Breast epithelium (tissue), 4 donors: ENCODE measurements at regions not wholly inside any gene's neighbourhood (a gene's known extent, or its start where the extent isn't known, plus 50 kb on each side); places are given as distances from the start of the nearest gene placed in this dataset.

ENCODE experiments used
- DNase-seq, 2 donors: peaks; one replicate each; pipeline ENCODE4 v3.0.0-alpha.2; 2019; ENCODE audit warnings: low spot score in 2 of 2
- H3K27ac ChIP-seq, 2 donors: fragments of 200-600 bp; sonication (generic) in 1 of 2; one replicate each; pipeline ENCODE4 v1.5.1; 2016 to 2019; ENCODE audit warnings: mild to moderate bottlenecking in 1 of 2
- H3K27me3 ChIP-seq, 2 donors: fragments of 200-600 bp; sonication (generic) in 1 of 2; one replicate each; pipeline versions ENCODE4 v1.5.1 to v1.6.0; 2017 to 2019; ENCODE audit warnings: control low read depth in 1 of 2, mild to moderate bottlenecking in 1 of 2
- H3K36me3 ChIP-seq: fragments of 200-600 bp; one replicate; pipeline ENCODE4 v1.5.1; 2019
- H3K4me1 ChIP-seq, 2 donors: fragments of 200-600 bp; sonication (generic); one replicate each; pipeline ENCODE4 v1.5.1; 2016 to 2019; ENCODE audit warnings: control low read depth in 1 of 2
- H3K4me3 ChIP-seq, 3 donors: fragments of 200-600 bp; sonication (generic); 1 replicate in 2 of 3; 2 replicates in 1 of 3; pipeline ENCODE4 v1.5.1; 2016 to 2019; ENCODE audit warnings: mild to moderate bottlenecking in 3 of 3, moderate library complexity in 2 of 3
- H3K9me3 ChIP-seq, 2 donors: fragments of 200-600 bp; sonication (generic) in 1 of 2; one replicate each; pipeline ENCODE4 v1.5.1; 2016 to 2019; ENCODE audit warnings: control low read depth in 1 of 2
- CTCF ChIP-seq, 3 donors: fragments of 450-650 bp; IDR thresholded peaks; one replicate each; pipeline ENCODE4 v1.5.1; 2016 to 2017; ENCODE audit warnings: antibody characterized with exemption in 3 of 3, mild to moderate bottlenecking in 3 of 3, moderate library complexity in 3 of 3
- POLR2A ChIP-seq: fragments of 450-650 bp; IDR thresholded peaks from one replicate; pipeline ENCODE4 v1.6.1; 2016; ENCODE audit warnings: antibody characterized with exemption, mild to moderate bottlenecking, moderate library complexity
- POLR2AphosphoS5 ChIP-seq, 3 donors: sonication (generic); formaldehyde crosslinking; IDR thresholded peaks; one replicate each; pipeline ENCODE4 v1.6.1; 2017; ENCODE audit warnings: antibody characterized with exemption in 3 of 3
- intact Hi-C: fragments of 100-400 bp; cut with DNase I; formaldehyde crosslinking; loops from one replicate; pipeline ENCODE4 v1.15.1; 2023; ENCODE audit warnings: low total_unique reads

DNA sequence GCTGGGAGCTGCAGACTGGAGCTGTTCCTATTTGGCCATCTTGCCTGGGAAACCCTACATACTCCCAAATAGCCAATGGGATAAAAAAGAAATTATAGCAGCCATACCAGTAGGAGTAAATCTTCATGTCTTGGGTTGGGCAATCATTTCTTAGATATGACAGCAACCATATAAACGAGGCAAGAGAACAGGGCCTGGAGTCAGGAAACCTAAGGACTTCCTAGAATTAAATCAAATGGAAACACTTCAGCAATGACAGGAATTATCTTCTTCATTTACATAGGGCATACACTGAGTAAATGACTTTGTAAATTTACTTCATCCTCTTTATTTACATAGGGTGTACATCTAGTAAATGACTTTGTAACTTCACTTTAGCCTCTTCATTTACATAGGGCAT is 286.6 kb upstream of the POGK start:
- Histone ChIP-seq H3K9me3 (peaks cover 0 to 12% of the 10 kb centered on the region in 2 donors), H3K27me3 (no peaks in the 10 kb centered on the region), H3K36me3 (no peaks in the 10 kb centered on the region), H3K4me1 (no peaks in the 10 kb centered on the region), H3K27ac (no peak overlapping the region), H3K4me3 (no peak overlapping the region)
- TF ChIP-seq POLR2A, result no peak
- no peak for DNase-seq
- intact Hi-C loops, result no loop called here

- intact Hi-C loops, result no loop called here
Measured at GRCh38 chr1:166570954-166571353, 268.3 kb upstream of the POGK start.

GRCh38 chr1:166573199-166573598 is 266.1 kb upstream of the POGK start:
- Histone ChIP-seq H3K27ac (no peak overlapping the region), H3K4me1 (no peaks in the 10 kb centered on the region), H3K36me3 (no peaks in the 10 kb centered on the region), H3K4me3 (no peak overlapping the region), H3K27me3 (no peaks in the 10 kb centered on the region), H3K9me3 (no peaks in the 10 kb centered on the region)
- TF ChIP-seq CTCF (IDR thresholded peaks at IDR 0.05) (no peak), POLR2AphosphoS5 (IDR thresholded peaks at IDR 0.05) (no peak), POLR2A (no peak)
- intact Hi-C loops, result no loop called here
- no peak for DNase-seq

More at GRCh38 chr1:166570954-166571353, 268.3 kb upstream of the POGK start:
- Histone ChIP-seq H3K4me1 (no peaks in the 10 kb centered on the region), H3K27ac (no peak overlapping the region), H3K27me3 (no peaks in the 10 kb centered on the region), H3K36me3 (no peaks in the 10 kb centered on the region), H3K9me3 (no peaks in the 10 kb centered on the region), H3K4me3 (no peak overlapping the region)
- DNase-seq, result no peak
- TF ChIP-seq POLR2A (no peak), CTCF (IDR thresholded peaks at IDR 0.05) (no peak), POLR2AphosphoS5 (IDR thresholded peaks at IDR 0.05) (no peak)

DNA sequence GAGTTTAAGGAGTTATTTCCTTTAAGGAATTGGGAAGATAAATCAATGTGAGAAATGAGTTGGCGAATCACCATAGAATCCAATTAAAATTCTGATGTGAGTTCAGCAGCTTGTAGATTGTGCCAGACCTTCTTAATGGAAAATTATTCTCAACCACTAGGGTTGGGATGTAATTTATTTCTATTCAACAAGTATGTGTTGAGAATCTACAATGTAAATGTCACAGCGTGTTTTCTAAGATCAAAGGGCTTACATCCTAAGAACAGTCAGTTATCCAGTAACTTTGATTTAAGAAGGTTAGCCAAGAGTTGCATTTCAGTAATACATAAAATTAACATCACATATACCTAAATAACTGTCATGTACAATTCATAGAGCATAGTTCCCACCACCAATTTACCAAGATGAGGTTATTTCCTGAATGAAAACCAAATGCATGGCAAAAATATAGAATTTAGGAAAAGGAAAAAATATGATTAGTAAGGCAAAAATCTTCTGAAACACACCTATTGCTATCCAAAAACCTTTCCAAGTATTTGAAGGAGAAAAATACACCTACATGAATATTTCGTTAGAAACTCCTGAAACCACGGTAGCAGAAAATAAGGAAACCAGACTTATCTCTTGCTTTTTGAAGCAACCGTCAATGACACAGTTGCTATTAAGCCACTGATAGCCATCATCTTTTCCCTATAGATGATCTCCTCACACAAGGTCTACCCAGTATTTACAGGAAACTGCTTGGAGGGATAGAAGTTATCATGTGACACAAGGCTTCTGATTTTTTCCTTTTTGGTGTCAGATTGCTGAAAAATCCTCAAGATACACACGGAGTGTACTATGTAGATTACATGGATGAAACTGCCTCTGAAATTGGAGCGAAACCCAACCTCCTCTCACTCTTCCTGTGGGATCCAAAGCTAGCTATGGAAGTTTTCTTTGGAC is 259.4 kb upstream of the POGK start:
- no peaks in the 10 kb centered on the region for H3K9me3 ChIP-seq
- no peak overlapping the region for H3K4me3 ChIP-seq
- TF ChIP-seq CTCF (IDR thresholded peaks at IDR 0.05), result no peak
- TF ChIP-seq POLR2A, result no peak
- TF ChIP-seq POLR2AphosphoS5 (IDR thresholded peaks at IDR 0.05), result no peak
- no peaks in the 10 kb centered on the region for H3K36me3 ChIP-seq
- H3K4me1 ChIP-seq, result no peaks in the 10 kb centered on the region
- H3K27me3 ChIP-seq, result no peaks in the 10 kb centered on the region
- intact Hi-C loops, result no loop called here
- no peak for DNase-seq
- no peak overlapping the region for H3K27ac ChIP-seq

- Histone ChIP-seq H3K27ac (no peak overlapping the region), H3K9me3 (no peaks in the 10 kb centered on the region), H3K27me3 (no peaks in the 10 kb centered on the region), H3K4me3 (no peak overlapping the region), H3K4me1 (no peaks in the 10 kb centered on the region), H3K36me3 (no peaks in the 10 kb centered on the region)
- no peak for DNase-seq
- TF ChIP-seq CTCF (IDR thresholded peaks at IDR 0.05) (no peak), POLR2A (no peak), POLR2AphosphoS5 (IDR thresholded peaks at IDR 0.05) (no peak)
- intact Hi-C loops, result no loop called here
Measured at GRCh38 chr1:166588741-166589140, 250.5 kb upstream of the POGK start.
